ENCODE measurements at regions not wholly inside any gene's neighbourhood (a gene's known extent, or its start where the extent isn't known, plus 50 kb on each side); places are given as distances from the start of the nearest gene placed in this dataset.

- Mint-ChIP-seq H3K4me3 (no peak overlapping the region), H3K27ac (no peak overlapping the region), H3K4me1 (peaks cover 7% of the 10 kb centered on the region), H3K9me3 (no peaks in the 10 kb centered on the region), H3K36me3 (no peaks in the 10 kb centered on the region), H3K27me3 (ENCODE audit: insufficient read depth, low read depth) (no peaks in the 10 kb centered on the region)
- Histone ChIP-seq H3K79me2 (ENCODE audit: low read depth) (no peaks in the 10 kb centered on the region), H3K27me3 (no peaks in the 10 kb centered on the region), H3K4me3 (no peak overlapping the region), H3F3A (ENCODE audit: low read depth) (no peaks in the 10 kb centered on the region), H3K9me3 (ENCODE audit: low read depth) (no peaks in the 10 kb centered on the region), H3K9ac (no peak overlapping the region), H4K20me1 (ENCODE audit: low read depth) (no peaks in the 10 kb centered on the region), H3K4me1 (no peaks in the 10 kb centered on the region), H3K4me2 (no peak overlapping the region), H3K36me3 (no peaks in the 10 kb centered on the region), H3K27ac (no peak overlapping the region), H2AFZ (replicated peaks) (no peak overlapping the region)
- DNase-seq (ENCODE audit: low spot score), result no peak
- TF ChIP-seq EZH2phosphoT487 (IDR thresholded peaks at IDR 0.05) (no peak), EZH2 (IDR thresholded peaks at IDR 0.05) (no peak)
- TF ChIP-seq, protein P1, sequence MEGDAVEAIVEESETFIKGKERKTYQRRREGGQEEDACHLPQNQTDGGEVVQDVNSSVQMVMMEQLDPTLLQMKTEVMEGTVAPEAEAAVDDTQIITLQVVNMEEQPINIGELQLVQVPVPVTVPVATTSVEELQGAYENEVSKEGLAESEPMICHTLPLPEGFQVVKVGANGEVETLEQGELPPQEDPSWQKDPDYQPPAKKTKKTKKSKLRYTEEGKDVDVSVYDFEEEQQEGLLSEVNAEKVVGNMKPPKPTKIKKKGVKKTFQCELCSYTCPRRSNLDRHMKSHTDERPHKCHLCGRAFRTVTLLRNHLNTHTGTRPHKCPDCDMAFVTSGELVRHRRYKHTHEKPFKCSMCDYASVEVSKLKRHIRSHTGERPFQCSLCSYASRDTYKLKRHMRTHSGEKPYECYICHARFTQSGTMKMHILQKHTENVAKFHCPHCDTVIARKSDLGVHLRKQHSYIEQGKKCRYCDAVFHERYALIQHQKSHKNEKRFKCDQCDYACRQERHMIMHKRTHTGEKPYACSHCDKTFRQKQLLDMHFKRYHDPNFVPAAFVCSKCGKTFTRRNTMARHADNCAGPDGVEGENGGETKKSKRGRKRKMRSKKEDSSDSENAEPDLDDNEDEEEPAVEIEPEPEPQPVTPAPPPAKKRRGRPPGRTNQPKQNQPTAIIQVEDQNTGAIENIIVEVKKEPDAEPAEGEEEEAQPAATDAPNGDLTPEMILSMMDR (IDR thresholded peaks at IDR 0.05), result no peak
Measured at GRCh38 chr15:53360881-53361280, 398.6 kb downstream of the WDR72 start.

DNA sequence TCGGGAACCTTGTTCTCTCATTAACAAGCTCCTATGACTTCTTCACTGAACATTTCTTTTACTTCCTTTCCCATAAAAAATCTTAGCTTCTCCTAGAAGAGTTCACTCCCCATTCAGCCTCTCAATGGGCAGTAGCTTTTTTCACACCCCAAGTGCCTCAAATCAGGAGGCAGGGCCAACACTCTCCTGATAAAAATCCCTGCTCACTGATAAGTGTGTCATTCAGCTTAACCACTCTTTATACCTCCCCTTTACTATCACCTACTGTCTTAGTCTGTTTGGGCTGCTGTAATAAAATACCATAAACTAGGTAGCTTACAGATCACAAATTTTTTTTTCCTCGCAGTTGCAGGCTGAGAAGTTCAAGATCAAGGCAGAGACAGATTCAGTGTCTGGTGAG lies 400.4 kb downstream of the WDR72 start:
- H3K27me3 ChIP-seq, result no peaks in the 10 kb centered on the region
- Mint-ChIP-seq H3K27ac (no peak overlapping the region), H3K4me3 (no peak overlapping the region)

GRCh38 chr15:53354874-53355273 lies 404.6 kb downstream of the WDR72 start:
- no peaks in the 10 kb centered on the region for H4K20me1 ChIP-seq (ENCODE audit: low read depth)
- no peak overlapping the region for H3K4me3 ChIP-seq
- H3K4me3 Mint-ChIP-seq, result no peak overlapping the region
- H3K4me1 ChIP-seq, result no peaks in the 10 kb centered on the region
- no peak overlapping the region for H3K4me2 ChIP-seq
- no peaks in the 10 kb centered on the region for H3F3A ChIP-seq (ENCODE audit: low read depth)
- H3K79me2 ChIP-seq (ENCODE audit: low read depth), result no peaks in the 10 kb centered on the region
- no peaks in the 10 kb centered on the region for H3K36me3 ChIP-seq
- H3K27ac Mint-ChIP-seq, result no peak overlapping the region
- no peaks in the 10 kb centered on the region for H3K9me3 Mint-ChIP-seq
- H3K27me3 Mint-ChIP-seq (ENCODE audit: insufficient read depth, low read depth), result no peaks in the 10 kb centered on the region
- no peaks in the 10 kb centered on the region for H3K27me3 ChIP-seq
- H3K4me1 Mint-ChIP-seq, result no peaks in the 10 kb centered on the region
- DNase-seq (ENCODE audit: low spot score), result no peak
- TF ChIP-seq EZH2 (IDR thresholded peaks at IDR 0.05), result no peak
- no peak for TF ChIP-seq EZH2phosphoT487 (IDR thresholded peaks at IDR 0.05)
- TF ChIP-seq, protein P1 (IDR thresholded peaks at IDR 0.05), result no peak
- H3K9ac ChIP-seq, result no peak overlapping the region
- H3K9me3 ChIP-seq (ENCODE audit: low read depth), result no peaks in the 10 kb centered on the region
- no peaks in the 10 kb centered on the region for H3K36me3 Mint-ChIP-seq
- H2AFZ ChIP-seq (replicated peaks), result no peak overlapping the region
- H3K27ac ChIP-seq, result no peak overlapping the region

More for the DNA sequence above, 400.4 kb downstream of the WDR72 start:
- H3K79me2 ChIP-seq (ENCODE audit: low read depth), result no peaks in the 10 kb centered on the region
- no peak overlapping the region for H3K4me3 ChIP-seq
- H3K27me3 Mint-ChIP-seq (ENCODE audit: insufficient read depth, low read depth), result no peaks in the 10 kb centered on the region
- H3K27ac ChIP-seq, result no peak overlapping the region
- H3K36me3 ChIP-seq, result no peaks in the 10 kb centered on the region
- DNase-seq (ENCODE audit: low spot score), result no peak
- no peaks in the 10 kb centered on the region for H3K9me3 Mint-ChIP-seq
- TF ChIP-seq EZH2phosphoT487 (IDR thresholded peaks at IDR 0.05) (no peak), EZH2 (IDR thresholded peaks at IDR 0.05) (no peak)
- TF ChIP-seq, protein P1 (IDR thresholded peaks at IDR 0.05), result no peak
- no peaks in the 10 kb centered on the region for H4K20me1 ChIP-seq (ENCODE audit: low read depth)
- no peak overlapping the region for H2AFZ ChIP-seq (replicated peaks)
- no peaks in the 10 kb centered on the region for H3K9me3 ChIP-seq (ENCODE audit: low read depth)
- H3F3A ChIP-seq (ENCODE audit: low read depth), result no peaks in the 10 kb centered on the region
- peaks cover 7% of the 10 kb centered on the region for H3K4me1 Mint-ChIP-seq
- H3K36me3 Mint-ChIP-seq, result no peaks in the 10 kb centered on the region
- no peak overlapping the region for H3K9ac ChIP-seq
- no peaks in the 10 kb centered on the region for H3K4me1 ChIP-seq
- H3K4me2 ChIP-seq, result no peak overlapping the region
